Stimulated activated CD4-positive, alpha-beta T cell treated with anti-CD3 and anti-CD28 coated beads, Interleukin-12 subunit alpha, Interleukin-12 subunit beta, amount 100 ng/mL, for 4 hours (primary cell): ENCODE measurements at regions not wholly inside any gene's neighbourhood (a gene's known extent, or its start where the extent isn't known, plus 50 kb on each side); places are given as distances from the start of the nearest gene placed in this dataset.
"Not testable (repeated sequence)": the region's sequence is repeated elsewhere in the genome, so short reads cannot be mapped to it uniquely, and the experiment has no call there.

ENCODE experiments used
- DNase-seq: peaks from one replicate; pipeline ENCODE4 v3.0.0-alpha.2; 2020

GRCh38 chr12:60801166-60801565, 1205.3 kb downstream of the SLC16A7 start:
- DNase-seq = not testable (repeated sequence)

- DNase-seq = no peak
Measured at GRCh38 chr12:60803147-60803546, 1207.3 kb downstream of the SLC16A7 start.

DNA sequence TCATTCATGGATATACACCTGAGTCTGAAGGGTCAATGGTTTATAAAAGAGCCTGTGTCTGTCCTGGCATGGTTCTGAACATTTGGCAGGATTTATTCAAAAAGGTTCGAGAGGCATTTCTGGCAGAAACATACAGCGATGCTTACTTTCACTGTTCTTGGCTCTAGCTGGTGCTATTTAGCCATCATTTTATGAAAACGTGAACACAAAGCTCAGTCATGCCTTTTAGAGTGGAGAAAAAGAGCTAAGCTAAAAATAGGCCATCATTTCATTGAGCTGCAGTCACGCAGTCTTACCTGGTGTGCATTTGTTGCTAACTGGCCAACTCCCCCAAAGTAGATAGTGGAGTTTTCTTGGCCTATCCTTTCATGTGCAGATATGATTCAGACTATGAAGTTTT, 1209.5 kb downstream of the SLC16A7 start:
- no peak for DNase-seq

GRCh38 chr12:60819794-60820193, 1224.0 kb downstream of the SLC16A7 start:
- DNase-seq = no peak

DNA sequence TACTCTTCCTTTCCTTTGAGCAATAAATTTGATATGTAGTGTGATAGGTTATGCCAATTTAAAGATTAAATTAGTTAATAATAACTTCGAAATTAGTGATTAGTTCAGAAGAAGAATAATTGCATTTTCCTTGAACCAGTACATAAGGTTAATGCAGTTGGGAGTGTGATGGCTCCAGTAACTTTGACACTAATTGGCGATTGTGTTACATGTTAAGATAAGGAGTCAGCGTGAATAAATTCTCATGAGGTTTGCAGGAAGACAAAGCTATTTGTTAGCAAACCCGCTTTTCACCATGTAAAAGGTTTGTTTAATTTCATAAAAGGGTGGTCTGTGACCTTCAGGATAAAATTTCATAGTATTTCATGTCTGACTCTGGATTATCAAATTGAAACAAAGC, 1226.8 kb downstream of the SLC16A7 start:
- DNase-seq = no peak

- DNase-seq = no peak
Measured at GRCh38 chr12:60830381-60830780, 1234.6 kb downstream of the SLC16A7 start.

DNA sequence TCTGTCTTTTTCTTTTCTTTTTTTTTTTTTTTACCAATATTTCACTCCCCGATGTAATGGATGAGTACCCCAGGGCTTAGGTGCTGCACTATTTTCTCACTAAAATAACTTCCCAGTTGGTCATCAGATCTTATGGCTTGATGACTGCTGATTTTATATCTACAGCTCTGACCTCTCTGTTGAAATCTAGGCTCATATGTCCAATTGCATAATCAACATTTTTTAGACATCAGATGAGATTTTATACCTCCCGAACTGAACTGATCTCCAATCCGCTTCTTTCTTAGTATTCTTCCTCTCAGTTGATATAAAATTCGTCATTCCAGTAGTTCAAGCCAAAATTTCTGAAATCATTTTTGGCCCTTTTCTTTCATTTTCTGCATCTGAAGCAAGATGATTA, 1236.5 kb downstream of the SLC16A7 start:
- no peak for DNase-seq

- no peak for DNase-seq
Measured at GRCh38 chr12:60834372-60834771, 1238.5 kb downstream of the SLC16A7 start.

GRCh38 chr12:60834806-60835205, 1239.0 kb downstream of the SLC16A7 start:
- no peak for DNase-seq

DNA sequence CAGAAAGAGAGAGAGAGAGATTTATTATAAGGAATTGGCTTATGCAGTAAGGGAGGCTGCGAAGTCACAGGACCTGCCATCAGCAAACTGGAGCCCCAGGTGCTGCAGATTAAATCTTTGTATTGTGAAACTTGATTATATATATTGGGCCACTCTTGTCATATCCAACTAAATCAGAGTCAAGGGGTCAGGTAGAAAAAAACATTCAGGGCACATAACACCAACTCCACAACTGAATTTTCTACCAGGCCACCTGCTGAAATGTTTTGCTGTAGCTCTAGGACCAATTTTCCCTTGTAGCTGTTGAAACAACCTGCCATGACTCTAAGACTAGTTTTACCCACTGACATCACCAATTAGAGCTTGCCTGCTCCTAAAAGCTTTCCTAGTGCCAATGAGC, 1240.8 kb downstream of the SLC16A7 start:
- DNase-seq = no peak

DNA sequence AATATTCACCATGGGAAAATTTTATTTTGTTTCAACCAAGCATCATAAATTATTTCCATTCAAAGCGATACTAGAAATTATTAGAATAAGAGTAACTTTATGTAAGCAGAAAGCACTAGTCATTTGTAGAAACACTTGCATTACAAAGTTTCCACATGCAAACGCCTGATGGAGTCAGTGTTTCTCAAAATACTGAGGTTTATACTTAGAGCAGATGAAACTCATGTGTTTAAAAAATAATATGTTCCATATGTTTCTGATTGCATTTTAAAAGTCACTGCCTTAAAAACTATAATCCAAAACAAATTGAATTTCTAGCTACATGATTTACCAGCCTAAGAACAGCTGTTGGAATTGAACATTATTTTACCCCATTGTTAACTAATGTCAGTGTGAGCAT, 1246.4 kb downstream of the SLC16A7 start:
- DNase-seq = no peak

GRCh38 chr12:60844101-60844500, 1248.3 kb downstream of the SLC16A7 start:
- no peak for DNase-seq

DNA sequence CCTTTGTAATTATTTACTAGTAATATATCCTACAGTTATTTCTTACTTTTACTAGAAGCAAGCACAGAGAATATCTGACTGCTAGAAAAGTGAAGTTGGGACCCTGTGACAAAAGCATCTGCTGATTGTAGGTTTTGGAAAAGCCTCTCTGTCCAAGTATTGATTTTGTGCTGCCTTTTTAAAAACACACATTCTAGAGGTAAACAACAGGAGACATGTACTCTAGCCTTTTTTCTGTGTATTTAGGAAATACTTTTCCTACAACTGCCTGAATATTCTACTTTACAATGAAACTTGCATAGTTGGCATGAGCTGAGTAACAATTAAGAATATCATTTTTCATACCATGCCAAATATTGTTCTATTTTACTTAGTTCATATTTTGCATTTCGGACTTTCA, 1249.0 kb downstream of the SLC16A7 start:
- DNase-seq = no peak

GRCh38 chr12:60845696-60846095, 1249.9 kb downstream of the SLC16A7 start:
- no peak for DNase-seq

DNA sequence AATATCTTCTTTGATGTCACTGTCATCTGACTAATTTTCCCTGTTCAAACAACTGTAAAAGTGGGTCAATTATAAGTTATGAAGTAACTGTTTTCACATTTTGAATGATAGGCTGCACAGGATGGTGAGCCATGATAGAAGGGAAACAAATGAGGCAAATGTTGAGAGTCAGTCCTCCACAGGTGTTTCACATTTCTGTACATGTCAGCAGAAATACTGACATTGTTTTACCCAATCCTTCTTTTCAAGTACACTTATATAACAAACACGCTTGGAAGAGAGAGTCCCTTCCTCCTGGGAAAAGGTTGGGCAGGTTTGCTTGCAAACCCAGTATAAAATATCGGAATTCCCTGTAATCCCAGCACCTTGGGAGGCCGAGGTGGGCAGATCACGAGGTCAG, 1251.5 kb downstream of the SLC16A7 start:
- DNase-seq = no peak

GRCh38 chr12:60849723-60850122, 1253.9 kb downstream of the SLC16A7 start:
- DNase-seq = no peak

GRCh38 chr12:60853407-60853806, 1257.6 kb downstream of the SLC16A7 start:
- DNase-seq = no peak

- DNase-seq = no peak
Measured at GRCh38 chr12:60863421-60863820, 1267.6 kb downstream of the SLC16A7 start.

- DNase-seq = no peak
Measured at GRCh38 chr12:60872219-60872618, 1276.4 kb downstream of the SLC16A7 start.

- DNase-seq = no peak
Measured at GRCh38 chr12:60872850-60873713, 1277.3 kb downstream of the SLC16A7 start.

GRCh38 chr12:60874091-60874490, 1278.3 kb downstream of the SLC16A7 start:
- no peak for DNase-seq

DNA sequence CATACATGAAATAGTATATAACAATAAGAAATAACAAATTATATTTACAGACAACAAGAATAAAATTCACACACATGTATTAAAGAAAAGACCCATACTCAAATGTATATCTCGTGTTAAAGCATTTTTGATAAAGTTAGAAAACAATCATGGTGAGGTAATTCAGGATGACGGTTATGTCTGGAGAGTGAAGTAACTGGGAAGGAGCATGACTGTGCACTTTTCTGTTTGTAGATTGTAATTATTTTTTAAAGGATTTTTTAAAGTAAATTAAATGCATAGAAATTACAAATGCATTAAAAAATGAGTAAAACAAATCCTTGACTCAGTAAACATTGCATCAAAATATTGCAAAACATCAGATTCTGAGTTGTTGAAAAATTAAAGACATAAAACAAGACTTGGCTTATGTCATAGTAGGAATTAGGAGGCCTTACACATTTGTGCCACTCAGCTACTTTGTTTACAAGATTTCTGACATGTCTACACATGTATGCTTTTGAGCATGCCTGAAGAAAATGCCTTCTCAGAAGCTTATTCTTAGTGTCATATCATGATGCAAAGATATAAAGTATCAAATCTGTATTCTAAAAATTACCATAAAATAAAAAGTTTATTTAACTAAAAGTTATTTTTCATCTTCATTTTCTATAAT, 1325.1 kb downstream of the SLC16A7 start:
- DNase-seq = no peak

DNA sequence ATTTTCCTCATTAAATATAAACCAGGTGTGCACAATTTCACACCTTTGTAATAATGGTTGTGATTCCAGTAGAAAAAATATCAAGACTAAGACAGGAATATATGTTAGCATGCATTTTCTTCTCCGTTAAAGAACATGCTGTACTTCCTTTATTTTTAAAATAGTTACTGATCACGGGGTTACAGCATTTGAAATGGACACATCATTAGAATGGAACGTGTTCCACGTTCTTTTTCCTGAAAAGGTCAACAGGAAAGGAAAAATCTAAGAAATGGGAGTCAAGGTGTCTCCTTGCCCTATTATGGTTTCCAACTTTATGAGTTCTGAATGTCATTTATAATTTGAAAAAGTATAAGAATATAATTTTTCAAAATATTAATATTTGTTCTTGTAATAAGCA, 1325.7 kb downstream of the SLC16A7 start:
- no peak for DNase-seq

DNA sequence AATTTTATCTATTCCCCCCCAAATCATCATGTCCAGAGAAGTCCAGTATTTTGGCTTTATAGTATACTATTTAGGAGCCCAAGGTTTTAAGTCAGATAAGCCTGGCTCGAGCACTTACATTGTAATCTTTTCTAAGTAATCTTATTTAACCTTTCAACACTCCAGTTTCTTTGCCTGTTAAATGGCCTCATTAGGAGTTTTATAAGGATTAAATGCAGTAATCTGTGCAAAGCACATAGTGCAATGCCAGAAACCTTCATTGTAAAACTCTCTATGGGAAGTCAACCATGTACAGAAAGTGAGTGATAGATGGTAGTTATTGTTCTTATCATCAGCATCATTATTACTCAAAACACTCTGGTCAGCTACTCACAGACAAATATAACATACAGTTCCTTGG, 1330.4 kb downstream of the SLC16A7 start:
- DNase-seq = no peak

- no peak for DNase-seq
Measured at GRCh38 chr12:60930151-60930550, 1330.1 kb upstream of the USP15 start.
